ENCODE measurements at regions not wholly inside any gene's neighbourhood (a gene's known extent, or its start where the extent isn't known, plus 50 kb on each side); places are given as distances from the start of the nearest gene placed in this dataset.

GRCh38 chr22:25484521-25485315, 79.8 kb upstream of the GRK3 start:
- H3K27ac Mint-ChIP-seq, result peak overlapping the region; percentile 89
- peak; percentile 68 for DNase-seq
- H3K4me1 Mint-ChIP-seq, result peaks cover 64% of the 10 kb centered on the region
- H3K4me3 Mint-ChIP-seq, result peak overlapping the region; percentile 19
- H3K36me3 Mint-ChIP-seq (ENCODE audit: low read depth), result peaks cover 56% of the 10 kb centered on the region
- H3K9me3 Mint-ChIP-seq, result peaks cover 18% of the 10 kb centered on the region
- H3K27me3 Mint-ChIP-seq, result no peaks in the 10 kb centered on the region
- intact Hi-C loops (cut with micrococcal nuclease), result loop anchor here (1.0 to 5.0 kb wide), 3 partner anchors 31 to 407 kb away; no protein-coding TSS in a partner anchor

DNA sequence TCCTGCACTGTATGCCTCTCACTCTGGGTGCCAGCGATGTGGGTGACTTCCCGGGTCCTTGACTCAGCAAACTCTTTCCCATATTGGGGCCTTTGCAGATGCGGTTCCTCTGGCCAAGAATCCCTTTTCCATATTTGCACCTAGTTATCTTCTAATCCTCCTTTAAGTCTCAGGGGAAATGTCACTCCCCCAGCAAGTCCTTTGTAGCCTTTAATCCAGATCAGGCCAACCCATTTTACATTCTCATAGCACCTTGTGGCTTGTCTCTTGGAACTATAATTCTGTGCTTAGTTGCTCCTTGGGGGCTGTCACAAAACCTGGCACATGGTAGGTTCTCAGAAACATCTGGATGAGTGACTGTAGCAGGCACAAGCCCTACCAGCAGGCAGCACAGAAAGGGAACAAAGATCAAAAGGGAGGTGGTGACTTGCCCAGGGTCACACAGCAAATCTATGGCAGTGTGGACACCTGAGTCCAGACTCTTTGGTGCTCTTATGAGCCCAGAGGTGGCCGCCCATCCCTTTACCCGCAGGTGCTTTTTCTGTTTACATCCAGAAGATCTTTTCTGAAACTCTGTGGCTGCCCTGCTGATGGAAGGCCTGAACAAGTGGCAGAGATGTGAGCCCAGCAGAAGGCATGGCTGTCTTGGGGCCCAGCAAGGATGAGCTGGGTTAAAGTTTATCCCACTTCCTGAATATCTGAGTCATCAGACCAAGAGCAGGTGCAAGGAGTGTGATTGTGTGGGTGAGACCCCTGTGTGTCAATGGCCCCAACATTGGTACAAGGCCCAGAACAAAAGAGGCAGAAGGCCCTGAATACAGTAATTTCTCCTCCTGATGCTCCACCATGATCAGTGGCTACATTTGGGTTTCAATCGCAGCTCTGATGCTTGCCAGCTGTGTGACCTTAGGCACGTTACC, 78.6 kb upstream of the GRK3 start:
- Mint-ChIP-seq H3K9me3 (peaks cover 22% of the 10 kb centered on the region), H3K27me3 (no peaks in the 10 kb centered on the region), H3K4me1 (peaks cover 64% of the 10 kb centered on the region), H3K36me3 (ENCODE audit: low read depth) (peaks cover 60% of the 10 kb centered on the region), H3K4me3 (peak overlapping the region; percentile 39), H3K27ac (peak overlapping the region; percentile 89)
- DNase-seq, result peak; percentile 64
- intact Hi-C loops (cut with micrococcal nuclease), result loop anchor here (2.0 to 5.0 kb wide), 2 partner anchors 217 to 409 kb away; no protein-coding TSS in a partner anchor

GRCh38 chr22:25487508-25487907, 77.0 kb upstream of the GRK3 start:
- no peak for DNase-seq
- Mint-ChIP-seq H3K36me3 (ENCODE audit: low read depth) (peaks cover 57% of the 10 kb centered on the region), H3K9me3 (peaks cover 22% of the 10 kb centered on the region), H3K27ac (peak overlapping the region; percentile 89), H3K27me3 (peaks cover 2% of the 10 kb centered on the region), H3K4me3 (peak overlapping the region; percentile 65), H3K4me1 (peaks cover 63% of the 10 kb centered on the region)
- intact Hi-C loops (cut with micrococcal nuclease), result loop anchor here (5.0 kb wide), 1 partner anchor 410 kb away; no protein-coding TSS in a partner anchor

GRCh38 chr22:25488244-25489020, 76.0 kb upstream of the GRK3 start:
- Mint-ChIP-seq H3K4me3 (peak overlapping the region; percentile 65), H3K36me3 (ENCODE audit: low read depth) (peaks cover 53% of the 10 kb centered on the region)
- intact Hi-C loops (cut with micrococcal nuclease), result loop anchor here (1.0 to 5.0 kb wide), 5 partner anchors 74 to 411 kb away; no protein-coding TSS in a partner anchor

GRCh38 chr22:25489947-25490346, 74.5 kb upstream of the GRK3 start:
- intact Hi-C loops (cut with micrococcal nuclease), result loop anchor here (2.0 to 5.0 kb wide), 4 partner anchors 73 to 413 kb away; no protein-coding TSS in a partner anchor
- no peak for DNase-seq
- H3K27ac Mint-ChIP-seq, result no peak overlapping the region
- peaks cover 56% of the 10 kb centered on the region for H3K4me1 Mint-ChIP-seq
- H3K4me3 Mint-ChIP-seq, result no peak overlapping the region
- peaks cover 15% of the 10 kb centered on the region for H3K27me3 Mint-ChIP-seq
- peaks cover 29% of the 10 kb centered on the region for H3K9me3 Mint-ChIP-seq
- peaks cover 52% of the 10 kb centered on the region for H3K36me3 Mint-ChIP-seq (ENCODE audit: low read depth)

More at GRCh38 chr22:25488244-25489020, 76.0 kb upstream of the GRK3 start:
- Mint-ChIP-seq H3K27me3 (peaks cover 3% of the 10 kb centered on the region), H3K27ac (peak overlapping the region; percentile 89), H3K4me1 (peaks cover 57% of the 10 kb centered on the region), H3K9me3 (peaks cover 22% of the 10 kb centered on the region)
- peak; percentile 62 for DNase-seq

DNA sequence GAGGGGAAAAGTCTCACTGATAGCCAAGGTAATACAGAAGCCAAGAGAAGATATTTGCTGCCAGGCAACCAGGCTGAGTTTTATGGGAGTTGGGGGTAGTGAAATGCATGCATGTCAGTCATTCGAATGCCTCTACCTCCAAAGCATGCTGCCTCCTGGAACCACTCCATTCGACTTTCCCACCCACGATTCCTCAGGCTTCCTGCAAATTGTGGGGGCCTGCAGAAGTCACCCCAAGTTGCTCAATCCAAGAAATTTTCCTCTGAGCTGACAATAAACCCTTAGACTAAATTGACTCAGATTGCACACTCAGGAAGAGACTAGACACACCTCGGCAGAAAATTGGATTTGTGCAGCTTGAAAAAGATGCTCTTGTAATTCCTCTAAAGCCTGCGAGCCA, 73.6 kb upstream of the GRK3 start:
- Mint-ChIP-seq H3K9me3 (peaks cover 29% of the 10 kb centered on the region), H3K4me3 (no peak overlapping the region), H3K36me3 (ENCODE audit: low read depth) (peaks cover 47% of the 10 kb centered on the region), H3K4me1 (peaks cover 47% of the 10 kb centered on the region), H3K27ac (no peak overlapping the region), H3K27me3 (peaks cover 15% of the 10 kb centered on the region)
- intact Hi-C loops (cut with micrococcal nuclease), result no loop called here
- no peak for DNase-seq

GRCh38 chr22:25492162-25492561, 72.3 kb upstream of the GRK3 start:
- H3K9me3 Mint-ChIP-seq, result peaks cover 23% of the 10 kb centered on the region
- H3K4me3 Mint-ChIP-seq, result no peak overlapping the region
- H3K4me1 Mint-ChIP-seq, result peaks cover 39% of the 10 kb centered on the region
- intact Hi-C loops (cut with micrococcal nuclease), result no loop called here
- no peak for DNase-seq
- peaks cover 21% of the 10 kb centered on the region for H3K27me3 Mint-ChIP-seq
- H3K27ac Mint-ChIP-seq, result no peak overlapping the region
- H3K36me3 Mint-ChIP-seq (ENCODE audit: low read depth), result peaks cover 42% of the 10 kb centered on the region

DNA sequence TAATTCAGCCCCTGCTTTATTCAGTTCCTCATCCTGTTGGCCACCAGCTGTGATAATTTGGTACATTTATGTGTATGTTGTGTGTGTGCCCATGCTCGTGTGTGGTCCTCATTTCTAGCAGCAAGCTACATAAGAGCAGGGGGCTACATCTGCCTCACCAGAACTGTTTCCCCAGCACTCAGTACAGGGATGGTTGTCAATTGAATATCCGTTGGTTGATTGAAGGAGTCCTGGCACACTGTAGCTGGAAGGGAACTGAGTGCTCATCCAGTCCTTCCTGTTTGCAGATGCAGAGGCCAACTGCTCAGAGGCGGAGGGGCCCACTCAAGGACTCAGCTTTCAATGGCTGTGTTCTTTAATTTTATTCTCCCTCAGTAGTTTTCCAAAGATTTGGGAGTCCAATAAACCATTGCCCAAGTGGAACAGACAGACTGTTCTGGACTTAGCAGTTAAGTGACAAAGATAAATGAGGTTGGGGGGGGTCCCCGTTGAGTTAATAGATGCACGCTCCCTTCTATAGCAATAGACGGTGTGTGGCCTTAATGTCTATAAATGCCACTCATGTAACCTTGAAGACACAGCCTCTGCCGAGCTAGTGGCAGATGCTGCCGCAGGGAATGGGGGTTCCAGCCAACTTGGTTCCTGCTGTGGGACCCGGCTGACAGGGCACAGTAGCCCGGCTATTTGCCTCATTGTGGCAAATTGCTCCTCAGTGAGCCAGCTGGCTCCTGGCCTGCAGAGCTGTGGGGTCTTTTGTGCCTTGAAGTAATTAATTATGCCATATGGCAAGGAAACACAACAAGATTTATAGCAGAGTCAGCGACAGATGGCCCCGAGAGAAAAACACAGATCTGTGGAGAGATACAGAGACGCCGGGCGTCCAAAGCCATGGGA, 71.4 kb upstream of the GRK3 start:
- Mint-ChIP-seq H3K27ac (no peak overlapping the region), H3K36me3 (ENCODE audit: low read depth) (peaks cover 35% of the 10 kb centered on the region), H3K4me1 (peaks cover 30% of the 10 kb centered on the region), H3K27me3 (peaks cover 21% of the 10 kb centered on the region), H3K9me3 (peaks cover 14% of the 10 kb centered on the region), H3K4me3 (no peak overlapping the region)
- intact Hi-C loops (cut with micrococcal nuclease), result no loop called here
- no peak for DNase-seq

GRCh38 chr22:25493794-25494193, 70.7 kb upstream of the GRK3 start:
- intact Hi-C loops (cut with micrococcal nuclease), result no loop called here
- H3K27me3 Mint-ChIP-seq, result peaks cover 21% of the 10 kb centered on the region
- no peak for DNase-seq
- no peak overlapping the region for H3K27ac Mint-ChIP-seq
- no peak overlapping the region for H3K4me3 Mint-ChIP-seq
- H3K4me1 Mint-ChIP-seq, result peaks cover 23% of the 10 kb centered on the region
- peaks cover 12% of the 10 kb centered on the region for H3K9me3 Mint-ChIP-seq
- H3K36me3 Mint-ChIP-seq (ENCODE audit: low read depth), result peaks cover 32% of the 10 kb centered on the region

DNA sequence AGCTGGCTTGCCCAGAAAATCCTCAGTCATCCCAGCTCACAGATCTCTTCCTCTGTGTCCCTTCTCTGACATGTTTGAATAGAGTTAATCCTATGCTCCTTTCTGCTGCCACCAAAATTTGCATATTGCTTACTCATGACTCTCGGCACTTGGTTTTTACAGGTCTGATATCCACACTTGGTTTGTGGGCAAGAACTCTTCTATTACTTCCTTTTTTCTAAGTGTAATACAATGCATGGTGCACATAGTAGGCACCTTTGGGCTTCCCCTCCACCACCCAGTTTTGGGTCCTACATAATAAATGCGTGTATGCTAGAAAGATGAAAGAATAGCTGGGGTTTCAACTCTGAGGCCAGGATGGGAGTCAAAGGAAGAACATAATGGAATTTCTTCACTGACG, 69.7 kb upstream of the GRK3 start:
- no peak for DNase-seq
- Mint-ChIP-seq H3K27ac (peak overlapping the region; percentile 70), H3K36me3 (ENCODE audit: low read depth) (peaks cover 29% of the 10 kb centered on the region), H3K27me3 (peaks cover 21% of the 10 kb centered on the region), H3K9me3 (peaks cover 11% of the 10 kb centered on the region), H3K4me1 (peaks cover 18% of the 10 kb centered on the region), H3K4me3 (no peak overlapping the region)
- intact Hi-C loops (cut with micrococcal nuclease), result no loop called here

- Mint-ChIP-seq H3K36me3 (ENCODE audit: low read depth) (peaks cover 24% of the 10 kb centered on the region), H3K27me3 (peaks cover 22% of the 10 kb centered on the region), H3K27ac (no peak overlapping the region), H3K4me3 (no peak overlapping the region), H3K4me1 (peaks cover 18% of the 10 kb centered on the region), H3K9me3 (peaks cover 8% of the 10 kb centered on the region)
- no peak for DNase-seq
- intact Hi-C loops (cut with micrococcal nuclease), result no loop called here
Observed at GRCh38 chr22:25495285-25495684, 69.2 kb upstream of the GRK3 start.

DNA sequence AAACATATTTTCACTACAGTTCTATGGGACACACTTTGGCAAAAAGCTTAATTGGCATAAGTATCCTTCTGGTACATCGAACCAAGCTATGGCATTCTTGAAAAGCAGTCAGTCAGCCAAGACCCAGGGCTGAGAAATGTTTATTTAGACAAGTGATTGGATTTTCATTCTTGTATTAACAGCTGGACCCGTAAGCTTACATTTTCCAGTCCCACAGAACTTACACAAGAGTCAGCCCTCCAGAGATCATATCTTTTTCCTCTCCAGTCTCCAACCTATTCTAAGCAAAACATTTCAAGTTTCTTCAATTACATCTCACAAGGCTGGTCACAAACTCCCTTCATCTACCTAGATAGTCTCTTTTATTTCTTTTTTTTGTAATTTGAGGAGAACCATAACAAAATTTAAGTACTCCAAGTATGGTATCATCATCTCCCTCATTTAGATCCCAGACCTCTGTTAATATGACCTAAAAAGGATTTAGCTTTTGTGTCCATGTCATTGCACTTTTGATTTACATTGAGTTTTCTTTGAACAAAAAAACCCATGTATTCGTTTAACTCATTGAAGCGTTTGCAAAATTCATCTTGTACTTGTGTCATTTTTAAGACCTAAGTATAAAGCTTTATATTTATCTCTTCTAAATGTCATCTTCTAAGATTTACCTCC, 67.9 kb upstream of the GRK3 start:
- H3K27me3 Mint-ChIP-seq, result peaks cover 23% of the 10 kb centered on the region
- peaks cover 8% of the 10 kb centered on the region for H3K9me3 Mint-ChIP-seq
- H3K4me1 Mint-ChIP-seq, result peaks cover 18% of the 10 kb centered on the region
- peaks cover 21% of the 10 kb centered on the region for H3K36me3 Mint-ChIP-seq (ENCODE audit: low read depth)
- no peak overlapping the region for H3K27ac Mint-ChIP-seq
- H3K4me3 Mint-ChIP-seq, result no peak overlapping the region
- intact Hi-C loops (cut with micrococcal nuclease), result no loop called here
- DNase-seq, result no peak

All from activated CD4-positive, alpha-beta T cell treated with anti-CD3 and anti-CD28 coated beads, Interleukin-2, amount 10 ng/mL, durations not matched to agents 24 days and 14 days (primary cell).